GM21367 (cell line): ENCODE measurements at regions not wholly inside any gene's neighbourhood (a gene's known extent, or its start where the extent isn't known, plus 50 kb on each side); places are given as distances from the start of the nearest gene placed in this dataset.

Experiments used
- ATAC-seq: cut with Tn5 transposase; IDR thresholded peaks from one replicate; pipeline ENCODE4 v1.9.1; 2021; ENCODE audit not compliant: unreplicated experiment

DNA sequence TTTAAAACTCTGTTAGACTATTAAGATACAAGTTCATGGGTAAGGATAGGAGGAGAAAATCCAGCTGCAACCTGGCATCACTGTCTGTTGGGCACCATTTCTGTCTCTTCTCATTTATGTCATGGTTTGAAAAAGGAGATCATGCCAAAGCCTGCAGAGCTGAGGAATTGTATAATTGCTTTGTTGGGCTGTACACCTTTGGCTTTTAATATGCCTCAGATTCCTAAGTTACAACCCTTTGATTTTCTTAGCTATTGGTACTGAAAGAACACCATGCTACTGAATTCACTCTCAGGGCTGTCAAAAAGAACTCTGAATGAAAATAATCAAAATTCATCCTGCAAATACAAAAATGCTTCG is 174.3 kb downstream of the ACKR3 start:
- no peak for ATAC-seq

DNA sequence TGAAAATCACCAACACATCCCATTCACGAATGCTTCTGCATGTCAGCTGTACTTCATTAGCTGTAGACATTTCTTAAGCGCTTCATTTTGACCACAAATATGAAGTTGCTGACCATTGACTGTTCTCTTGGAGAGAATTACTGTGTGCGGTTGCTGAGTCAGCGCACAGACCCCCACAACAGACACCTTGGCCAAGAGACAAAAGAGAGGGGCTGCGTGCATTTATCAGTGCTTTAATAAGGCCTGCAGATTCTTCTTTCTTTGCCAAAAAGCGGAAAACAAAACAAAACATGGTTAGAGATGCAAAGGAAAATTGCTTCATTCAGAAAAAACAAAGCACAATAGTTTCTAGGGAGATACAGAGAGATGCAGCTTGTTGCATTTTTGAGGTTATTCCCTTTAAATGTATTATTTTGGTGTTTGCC is 174.7 kb downstream of the ACKR3 start:
- no peak for ATAC-seq

DNA sequence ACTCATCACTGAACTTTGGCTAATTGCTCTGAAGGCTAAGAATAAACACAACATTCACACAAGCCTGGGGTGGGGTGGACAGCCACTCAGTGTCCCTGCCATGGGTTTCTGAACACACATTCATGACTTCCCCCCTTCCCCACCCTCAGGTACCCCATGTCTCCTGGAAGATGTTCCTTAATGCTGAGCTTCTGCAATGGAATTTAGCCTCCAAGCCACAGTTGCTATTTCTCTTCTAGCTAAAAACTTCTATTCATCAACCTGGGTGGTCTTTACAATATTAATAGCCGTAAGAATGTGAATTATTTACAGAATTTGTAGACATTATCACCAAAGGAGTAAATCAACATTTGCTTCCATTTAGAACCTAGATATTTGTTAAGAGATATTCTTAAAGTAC is 175.1 kb downstream of the ACKR3 start:
- no peak for ATAC-seq

DNA sequence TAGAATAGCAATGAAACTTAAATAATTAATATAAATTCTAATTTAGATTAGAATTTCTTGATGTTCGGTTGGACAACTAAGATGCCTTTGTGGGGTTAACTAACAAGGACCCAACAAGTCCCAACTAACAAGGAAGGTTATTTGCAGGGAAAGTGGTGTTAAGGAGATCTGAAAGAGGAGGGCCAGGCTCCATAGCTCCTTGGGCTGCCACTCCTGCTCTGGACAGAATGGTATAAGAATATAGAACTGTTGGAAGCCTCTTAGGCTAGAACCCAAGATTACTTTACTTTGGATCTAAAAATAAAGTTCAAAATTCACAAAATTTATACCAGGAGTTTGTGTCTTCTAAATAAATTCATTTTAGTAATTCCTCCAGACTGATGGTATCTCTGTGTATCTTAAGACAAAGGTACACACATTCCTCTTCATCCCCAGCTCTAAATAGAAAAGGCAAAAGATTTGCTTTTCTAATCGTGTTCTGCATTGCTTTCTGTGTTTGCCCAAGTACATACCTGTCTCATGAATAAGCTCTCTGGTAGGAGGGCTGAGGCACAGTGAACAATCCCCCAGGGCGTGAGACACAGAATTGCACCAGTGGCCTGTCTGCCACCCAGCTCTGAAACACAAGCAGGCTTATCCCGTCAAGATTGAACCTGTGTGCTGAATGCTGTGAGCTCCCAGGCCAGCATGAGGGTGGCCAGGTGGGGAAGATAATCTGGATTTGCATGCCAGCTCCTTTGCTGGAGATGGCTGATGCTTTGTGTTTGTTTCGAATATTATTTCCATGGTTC is 176.0 kb downstream of the ACKR3 start:
- ATAC-seq = no peak

DNA sequence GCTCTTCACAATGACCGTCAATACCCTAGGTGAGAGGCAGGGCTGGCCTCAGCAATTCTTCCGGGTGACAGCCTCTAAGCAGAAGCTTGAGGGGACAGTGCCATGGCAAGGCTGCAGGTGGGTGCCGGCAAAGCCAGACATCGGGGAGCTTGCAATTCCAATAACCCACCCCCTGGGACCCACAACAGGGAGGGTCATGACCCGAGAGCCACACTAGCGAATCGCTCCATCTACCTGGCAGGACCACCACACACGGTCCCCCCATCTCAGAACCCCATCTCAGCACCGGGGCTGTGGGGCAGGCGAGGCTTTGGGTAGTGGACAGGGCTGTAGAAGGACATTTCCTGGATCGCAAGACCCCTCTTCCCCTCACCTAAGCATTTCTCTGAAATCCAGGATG is 177.2 kb downstream of the ACKR3 start:
- ATAC-seq = no peak

DNA sequence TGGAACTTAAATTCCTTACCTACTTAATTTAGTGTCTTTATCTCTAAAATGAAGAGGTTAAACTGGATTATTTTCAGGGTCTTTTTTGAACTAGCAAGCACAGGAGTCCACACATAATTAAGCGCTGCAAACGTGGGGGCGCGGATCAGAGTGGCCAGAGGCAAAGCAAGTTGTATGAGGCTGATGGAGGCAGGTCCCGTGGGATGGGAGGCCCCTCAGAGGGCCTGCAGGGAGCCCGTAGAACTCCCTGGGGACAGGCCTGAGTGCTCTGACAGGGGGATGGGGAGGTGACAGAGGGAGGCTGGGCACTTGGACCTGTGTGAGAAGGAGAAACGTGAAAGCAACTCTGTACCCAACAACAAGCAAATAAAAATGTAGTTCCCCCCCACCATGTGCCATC is 177.8 kb downstream of the ACKR3 start:
- ATAC-seq = no peak

DNA sequence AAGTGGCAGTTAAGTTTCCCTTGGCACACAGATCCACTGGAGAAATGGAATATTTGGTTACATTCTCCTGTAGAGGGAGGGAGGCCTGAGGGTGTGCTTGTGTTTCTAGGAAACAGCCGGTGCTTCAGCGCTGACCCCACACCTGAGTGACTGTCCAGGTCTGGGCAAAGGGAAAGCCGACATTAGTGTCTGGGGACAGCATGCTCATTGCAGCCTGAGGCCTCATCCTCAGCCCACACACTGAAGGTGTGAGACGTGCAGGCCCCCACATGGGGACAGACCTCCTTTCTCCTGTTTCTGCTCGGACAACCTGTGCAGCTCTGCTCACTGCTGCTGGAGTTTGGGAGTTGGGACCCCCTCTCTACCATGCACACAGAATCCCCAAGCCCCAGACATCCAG is 178.3 kb downstream of the ACKR3 start:
- ATAC-seq = no peak

DNA sequence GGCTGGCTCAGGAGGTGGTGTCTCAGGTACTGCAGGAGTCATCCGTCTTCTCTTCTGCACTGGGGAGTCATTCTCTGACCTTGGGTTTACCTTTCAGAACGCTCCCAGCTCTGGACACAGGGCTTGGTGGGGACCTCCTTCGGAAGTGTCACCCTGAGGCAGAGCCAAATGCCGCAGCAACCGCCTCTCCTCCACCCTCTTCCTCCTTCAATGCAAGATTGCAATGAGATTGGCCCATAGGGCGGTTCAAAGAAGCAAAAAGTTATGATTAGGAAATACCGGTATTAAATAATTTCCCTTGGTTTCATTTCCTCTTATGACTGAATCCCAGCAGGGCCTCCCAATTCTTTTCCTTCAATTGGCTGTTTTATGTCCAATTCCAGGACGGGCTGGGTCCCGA is 178.8 kb downstream of the ACKR3 start:
- no peak for ATAC-seq

DNA sequence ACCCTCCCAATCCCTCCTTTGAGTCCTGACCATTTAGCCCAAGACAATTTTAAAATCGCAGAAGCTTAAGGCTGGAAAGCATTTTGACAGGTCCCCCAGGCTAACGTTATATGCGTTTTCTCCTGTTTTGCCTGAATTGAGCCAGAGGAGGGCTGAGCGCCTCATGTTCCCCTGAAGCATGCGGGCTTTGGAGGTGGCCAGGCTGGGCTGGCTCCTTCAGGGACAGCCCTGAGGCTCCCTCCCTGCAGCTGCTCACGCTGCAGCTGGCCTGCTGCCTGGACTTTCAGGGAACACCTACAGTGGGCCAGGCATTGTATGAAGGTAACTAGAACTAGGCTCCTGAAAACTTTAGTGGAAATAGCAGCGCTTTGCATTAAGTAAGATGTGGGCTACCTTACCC is 179.2 kb downstream of the ACKR3 start:
- ATAC-seq = no peak

DNA sequence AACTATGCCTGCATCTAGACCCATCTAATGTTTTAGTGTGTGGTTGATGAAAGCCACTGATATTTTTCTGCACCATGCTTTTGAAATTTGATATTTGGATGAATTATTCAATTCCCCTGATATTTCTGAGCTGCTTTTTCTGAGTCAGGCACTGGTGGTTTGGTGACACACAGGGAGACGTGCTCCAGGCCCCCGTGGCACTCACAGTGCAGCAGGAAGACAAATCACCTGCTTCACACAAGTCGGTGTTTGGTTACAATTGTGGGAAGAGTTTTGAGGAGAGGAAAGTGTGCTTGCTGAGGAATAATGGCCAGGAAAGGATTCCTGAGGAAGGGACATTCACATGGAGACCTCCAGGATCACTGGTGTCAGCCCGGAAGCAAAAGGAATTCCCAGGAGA is 179.7 kb downstream of the ACKR3 start:
- ATAC-seq = no peak

DNA sequence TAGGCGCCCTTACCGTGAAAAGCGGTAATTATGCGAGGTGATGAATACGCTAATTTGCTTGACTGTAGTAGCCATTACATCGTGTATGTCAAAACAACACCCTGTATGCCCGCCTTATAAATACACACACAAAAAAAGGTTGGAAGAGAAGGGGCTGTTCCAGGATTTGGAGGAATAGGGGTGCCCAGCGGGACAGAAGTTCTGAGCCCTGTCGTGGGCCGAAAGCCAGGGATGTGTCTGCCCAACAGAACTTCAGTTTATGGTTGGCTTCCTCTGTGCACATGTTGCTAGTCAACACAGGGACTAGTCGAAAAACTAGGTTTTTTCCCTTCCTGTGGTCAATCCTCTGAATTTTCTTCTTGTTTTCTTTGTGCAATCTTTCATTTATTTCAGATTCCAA is 182.5 kb downstream of the ACKR3 start:
- ATAC-seq = no peak

DNA sequence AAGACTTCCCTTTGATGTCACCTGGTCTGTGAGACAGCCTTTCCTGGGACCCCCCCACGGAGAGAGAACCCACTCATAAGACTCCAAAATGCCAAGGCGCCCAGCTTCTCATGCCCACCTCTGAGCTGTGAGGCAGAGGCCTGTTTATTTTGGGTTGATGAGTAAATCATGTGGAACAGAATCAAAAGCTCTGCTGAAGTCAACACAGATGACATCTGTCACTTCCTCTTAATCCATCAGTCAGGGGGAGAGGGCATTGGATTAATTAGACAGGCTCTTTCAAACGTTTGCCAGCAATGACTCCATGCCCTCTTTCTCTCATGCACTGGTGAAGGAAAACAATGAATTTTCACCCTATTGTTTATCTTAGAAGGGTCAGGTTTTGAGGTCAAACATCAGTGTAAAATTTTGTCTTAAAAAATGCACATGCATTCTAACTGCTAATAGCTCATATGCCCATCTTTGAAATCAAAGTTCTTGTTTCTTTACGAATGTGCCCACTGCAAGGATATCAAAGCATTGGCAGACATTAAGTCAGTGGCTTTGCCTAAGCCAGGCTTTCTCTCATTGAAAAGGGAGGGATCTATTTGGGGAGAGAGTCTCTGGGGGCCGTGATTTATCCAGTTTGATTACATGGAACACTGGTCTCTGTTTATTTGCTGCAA is 184.1 kb downstream of the ACKR3 start:
- ATAC-seq = no peak

DNA sequence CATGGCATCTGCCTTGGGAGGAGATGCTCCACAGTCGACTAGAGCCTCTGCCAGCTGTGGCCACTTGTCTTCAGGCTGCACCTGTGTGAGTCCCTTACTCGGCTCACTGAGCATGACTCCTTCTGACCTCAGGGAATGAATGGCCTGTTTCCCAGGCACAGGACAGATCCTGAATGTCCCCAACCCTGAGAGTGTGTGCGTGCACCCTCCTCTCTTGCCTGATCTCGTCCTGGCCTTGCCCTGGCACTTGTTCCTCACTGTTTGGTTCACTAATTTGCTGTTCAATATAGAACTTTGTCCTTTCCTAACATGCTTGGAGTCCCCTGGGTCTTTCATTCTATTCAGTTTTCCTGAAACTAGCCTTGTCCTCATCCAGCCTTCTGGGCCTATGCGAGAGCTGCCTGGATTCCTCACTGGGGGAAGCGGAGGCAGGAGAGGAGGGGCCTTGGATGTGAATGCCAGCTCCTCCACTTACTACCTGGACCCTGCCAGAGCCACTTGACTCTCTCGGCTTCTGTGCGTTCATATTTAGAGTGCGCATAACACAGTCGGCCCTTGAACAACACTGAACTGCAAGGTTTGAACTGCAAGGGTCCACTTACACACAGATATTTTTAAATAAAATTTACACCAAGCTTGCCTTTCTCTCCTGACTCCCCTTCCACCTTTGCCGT is 184.8 kb downstream of the ACKR3 start:
- ATAC-seq = no peak

DNA sequence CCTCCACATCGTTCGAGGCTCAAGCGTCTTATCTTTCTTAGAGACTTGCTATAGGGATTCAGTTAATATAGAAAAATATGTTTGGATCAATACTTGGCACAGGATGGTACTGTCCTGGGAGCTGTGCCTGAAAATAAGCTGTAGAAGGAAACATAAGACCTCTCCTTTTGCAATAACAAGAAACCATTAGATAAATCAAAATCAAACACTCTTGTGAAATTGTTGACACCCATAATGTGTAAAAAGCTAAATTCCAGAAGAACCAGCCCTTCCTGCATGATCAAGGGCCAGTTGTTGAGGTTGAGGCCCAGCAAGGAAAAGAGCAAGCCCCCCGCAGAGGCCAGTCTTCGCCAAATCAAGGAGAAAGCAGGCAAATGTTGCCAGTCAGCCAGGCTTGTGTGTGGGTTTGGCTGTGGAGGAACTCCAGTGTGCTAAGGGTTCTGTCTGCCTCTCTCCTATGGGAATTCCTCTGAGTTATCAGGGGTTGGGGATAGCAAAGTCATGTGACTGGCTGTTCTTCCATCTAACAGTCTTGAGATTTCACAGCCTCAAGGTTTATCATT is 185.7 kb downstream of the ACKR3 start:
- no peak for ATAC-seq

DNA sequence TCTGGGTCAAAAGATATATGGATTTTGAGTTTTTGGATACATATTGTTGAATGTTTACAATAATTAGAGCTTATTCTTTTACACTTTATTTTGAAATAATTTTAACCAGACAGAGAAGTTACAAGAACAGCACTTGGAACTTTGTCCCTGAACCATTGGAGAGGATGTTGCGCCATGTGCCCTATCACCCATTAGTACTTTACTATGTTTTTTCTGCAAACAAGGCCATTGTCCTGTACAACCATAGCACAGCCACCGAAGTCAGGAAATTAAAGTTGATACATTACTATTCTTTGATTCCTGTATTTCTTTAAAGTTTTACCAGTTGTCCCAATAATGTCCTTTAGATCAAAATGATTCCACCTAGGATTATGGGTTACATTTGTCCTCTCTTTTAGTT is 188.8 kb downstream of the ACKR3 start:
- ATAC-seq = no peak

DNA sequence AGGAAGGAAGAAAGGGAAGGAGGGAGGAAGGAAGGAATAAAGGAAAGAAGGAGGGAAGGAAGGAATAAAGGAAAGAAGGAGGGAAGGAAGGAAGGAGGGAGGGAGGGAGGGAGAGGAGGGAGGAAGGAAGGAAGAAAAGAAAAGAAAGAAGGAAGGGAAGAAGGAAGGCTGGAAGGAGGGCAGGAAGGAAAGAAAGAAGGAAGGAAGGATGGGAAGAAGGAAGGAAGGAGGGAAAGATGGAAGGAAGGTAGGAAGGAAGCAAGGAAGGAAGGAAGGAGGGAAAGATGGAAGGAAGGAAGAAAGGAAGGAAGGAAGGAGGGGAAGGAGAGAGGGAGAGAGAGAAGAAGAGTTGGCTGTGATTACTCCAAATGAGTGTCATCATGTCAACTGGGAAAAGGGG is 190.6 kb downstream of the ACKR3 start:
- ATAC-seq = no peak

DNA sequence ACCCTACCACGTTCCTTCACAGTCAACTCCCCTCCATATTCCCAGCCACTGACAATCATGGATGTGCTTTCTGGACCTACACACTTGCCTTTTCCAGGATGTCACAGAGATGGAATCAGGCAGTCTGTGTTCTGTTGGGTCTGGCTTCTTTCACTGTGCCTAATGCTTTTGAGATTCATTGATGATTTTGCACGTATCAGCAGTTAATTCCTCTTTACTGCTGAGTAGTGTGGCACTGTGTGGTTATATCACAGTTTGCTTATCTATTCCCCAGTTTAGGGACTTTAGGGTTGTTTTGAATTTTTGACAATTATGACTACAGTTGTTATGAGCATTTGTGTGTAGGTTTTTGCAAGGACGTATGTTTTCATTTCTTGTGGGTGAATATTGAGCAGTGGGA is 191.7 kb downstream of the ACKR3 start:
- ATAC-seq = no peak

DNA sequence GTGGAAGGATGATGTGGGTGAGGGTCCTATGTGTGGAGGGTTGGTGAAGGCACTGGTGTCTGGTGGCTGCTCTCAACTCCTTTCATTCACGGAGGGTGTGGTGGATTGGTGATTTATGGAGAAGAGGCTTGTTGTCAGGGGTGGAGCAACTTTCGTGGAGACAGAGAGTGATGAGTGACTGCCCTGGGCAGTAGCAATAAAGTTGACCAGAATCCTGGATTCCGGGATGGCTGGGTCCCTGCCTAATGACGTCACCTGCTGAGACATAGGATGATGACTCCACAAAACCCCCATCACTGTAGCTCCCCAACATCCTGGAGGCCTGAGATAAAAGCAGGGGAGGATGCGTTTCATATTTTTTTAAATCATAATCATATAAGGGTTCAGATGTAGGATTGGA is 193.0 kb downstream of the ACKR3 start:
- ATAC-seq = no peak

DNA sequence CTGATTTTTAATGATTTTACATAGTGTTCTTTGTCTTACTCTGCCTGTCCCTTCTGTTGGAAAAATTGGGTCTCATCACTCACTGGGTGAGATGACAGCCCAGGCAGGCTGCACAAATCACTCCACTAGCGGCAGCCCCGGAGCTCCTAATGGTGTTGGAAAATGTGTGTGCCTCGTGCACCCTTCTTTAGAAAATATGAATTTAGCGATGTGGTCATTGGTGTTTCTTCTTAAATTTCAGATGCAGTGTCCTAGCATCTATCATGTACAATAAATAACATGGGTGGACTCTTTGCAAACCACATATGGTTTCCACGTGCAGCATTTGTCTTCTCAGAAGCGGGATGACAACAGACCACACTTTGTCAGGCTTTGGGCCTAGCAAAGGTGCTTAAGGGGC is 194.2 kb downstream of the ACKR3 start:
- ATAC-seq = no peak

DNA sequence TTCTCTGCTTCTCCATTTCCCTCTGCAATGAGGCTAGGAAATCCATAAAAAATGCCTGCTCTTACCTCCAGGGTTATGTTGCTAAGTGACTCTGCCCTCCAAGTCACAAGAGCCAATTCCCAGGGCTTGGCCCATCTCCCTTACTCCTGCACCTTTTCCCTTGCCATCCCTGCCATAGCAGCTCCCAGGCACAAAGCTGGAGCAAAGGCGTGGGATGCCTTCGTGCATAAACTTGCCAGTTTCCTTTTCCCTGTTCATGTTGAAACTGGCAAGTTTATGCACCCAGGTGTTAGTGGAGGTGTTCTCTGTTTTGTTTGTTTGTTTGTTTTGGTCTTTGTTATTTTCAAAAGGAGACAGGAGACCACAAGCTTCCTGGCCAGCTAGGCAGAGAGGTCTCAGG is 195.1 kb downstream of the ACKR3 start:
- no peak for ATAC-seq

DNA sequence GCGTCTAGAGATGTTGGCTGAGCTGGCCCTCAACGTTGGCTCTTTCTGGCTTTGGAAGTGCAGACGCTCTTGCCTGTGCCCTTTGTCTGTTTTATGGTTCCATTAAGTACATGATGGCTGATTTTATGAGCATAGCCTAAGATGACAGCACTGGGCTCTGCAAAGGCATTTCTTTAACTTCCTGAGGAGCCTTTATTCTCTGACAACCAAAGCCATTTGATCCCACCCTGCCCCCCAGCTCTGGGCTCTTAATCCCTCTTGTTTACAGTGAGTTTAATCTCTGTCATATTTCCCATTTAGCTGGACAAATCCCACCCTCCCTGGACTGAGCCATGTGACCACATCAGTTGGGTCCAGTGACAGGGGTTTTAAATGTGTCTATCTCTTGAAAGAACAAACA is 195.9 kb downstream of the ACKR3 start:
- ATAC-seq = no peak

DNA sequence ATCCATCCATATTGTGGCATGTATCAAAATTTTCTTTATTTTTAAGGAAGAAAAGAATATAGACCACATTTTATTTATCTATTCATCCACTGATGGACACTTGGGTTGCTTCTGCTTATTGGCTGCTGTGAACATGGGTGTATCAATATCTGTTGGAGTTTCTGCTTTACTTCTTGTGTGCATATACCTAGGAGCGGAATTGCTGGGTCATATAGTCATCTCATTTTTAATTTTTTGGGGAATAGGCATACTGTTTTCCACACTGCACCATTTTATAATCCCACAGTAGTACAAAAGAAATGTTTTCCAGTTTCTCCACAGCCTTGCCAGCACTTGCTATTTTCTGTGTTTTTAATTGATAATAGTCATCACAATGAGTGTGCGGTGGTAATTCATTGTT is 197.2 kb downstream of the ACKR3 start:
- ATAC-seq = no peak
